BJ (cell line): ENCODE measurements at regions not wholly inside any gene's neighbourhood (a gene's known extent, or its start where the extent isn't known, plus 50 kb on each side); places are given as distances from the start of the nearest gene placed in this dataset.

Source experiments
- CTCF ChIA-PET: fragments of 350-600 bp; formaldehyde crosslinking; extraction: SDS; loops from one replicate; lab custom pipeline; 2021; ENCODE audit warnings: antibody characterized with exemption, inconsistent platforms; lab: Yijun Ruan, JAX
- POLR2A ChIA-PET: fragments of 300-600 bp; sonication (Branson Sonifier 250); formaldehyde crosslinking; extraction: SDS; loops from one replicate; lab custom pipeline; 2021; ENCODE audit warnings: antibody characterized with exemption; lab: Charles Lee
- DNase-seq: peaks from one replicate; pipeline ENCODE4 v3.0.0-alpha.2; 2011; ENCODE audit warnings: low read depth
- H3K27me3 ChIP-seq: 2 replicates; pipeline ENCODE4 v1.6.0; 2011; ENCODE audit warnings: low read length; ENCODE audit not compliant: control insufficient read depth, insufficient read depth
- H3K36me3 ChIP-seq: 2 replicates; pipeline ENCODE4 v1.5.1; 2011; ENCODE audit warnings: low read length; ENCODE audit not compliant: control insufficient read depth, insufficient read depth
- H3K4me3 ChIP-seq: 2 replicates; pipeline ENCODE4 v1.5.1; 2011; ENCODE audit warnings: low read depth, mild to moderate bottlenecking, control low read depth, low read length
- TF ChIP-seq, protein P1 (sequence below): IDR thresholded peaks from 2 replicates; pipeline ENCODE4 v1.5.1; 2011; ENCODE audit warnings: low read depth, mild to moderate bottlenecking, control low read depth, inconsistent platforms, low read length, moderate library complexity; ENCODE audit not compliant: insufficient read depth

DNA sequence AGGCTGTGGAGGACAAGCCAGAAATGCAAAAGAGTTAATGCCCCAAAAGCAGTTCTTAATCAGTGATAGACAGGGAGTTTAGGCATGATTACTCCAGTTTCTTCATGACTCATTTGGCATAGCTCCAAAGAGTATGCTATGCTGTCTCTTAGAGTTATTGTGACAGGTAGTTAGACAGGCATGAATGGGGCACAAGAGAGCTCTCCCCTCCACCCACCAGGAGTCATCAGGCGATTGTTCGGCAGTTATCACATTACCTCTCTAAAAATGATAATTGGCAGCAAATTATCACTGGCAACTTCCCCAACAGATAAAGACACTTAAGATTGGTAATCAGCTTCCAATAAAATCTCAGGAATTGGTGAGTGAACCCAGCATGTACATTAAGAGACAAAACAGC lies 320.1 kb downstream of the DAD1 start:
- ChIA-PET POLR2A (no interaction called here), CTCF (interaction anchor here (2.0 kb wide), 1 partner anchor 9 kb away, joined by 6 read pairs; no protein-coding TSS in a partner anchor)
- H3K4me3 ChIP-seq: no peak overlapping the region
- DNase-seq: no peak
- H3K36me3 ChIP-seq: no peaks in the 10 kb centered on the region
- TF ChIP-seq, protein P1, sequence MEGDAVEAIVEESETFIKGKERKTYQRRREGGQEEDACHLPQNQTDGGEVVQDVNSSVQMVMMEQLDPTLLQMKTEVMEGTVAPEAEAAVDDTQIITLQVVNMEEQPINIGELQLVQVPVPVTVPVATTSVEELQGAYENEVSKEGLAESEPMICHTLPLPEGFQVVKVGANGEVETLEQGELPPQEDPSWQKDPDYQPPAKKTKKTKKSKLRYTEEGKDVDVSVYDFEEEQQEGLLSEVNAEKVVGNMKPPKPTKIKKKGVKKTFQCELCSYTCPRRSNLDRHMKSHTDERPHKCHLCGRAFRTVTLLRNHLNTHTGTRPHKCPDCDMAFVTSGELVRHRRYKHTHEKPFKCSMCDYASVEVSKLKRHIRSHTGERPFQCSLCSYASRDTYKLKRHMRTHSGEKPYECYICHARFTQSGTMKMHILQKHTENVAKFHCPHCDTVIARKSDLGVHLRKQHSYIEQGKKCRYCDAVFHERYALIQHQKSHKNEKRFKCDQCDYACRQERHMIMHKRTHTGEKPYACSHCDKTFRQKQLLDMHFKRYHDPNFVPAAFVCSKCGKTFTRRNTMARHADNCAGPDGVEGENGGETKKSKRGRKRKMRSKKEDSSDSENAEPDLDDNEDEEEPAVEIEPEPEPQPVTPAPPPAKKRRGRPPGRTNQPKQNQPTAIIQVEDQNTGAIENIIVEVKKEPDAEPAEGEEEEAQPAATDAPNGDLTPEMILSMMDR: no peak
- peaks cover 2% of the 10 kb centered on the region; the same call in 1 of the 2 replicates for H3K27me3 ChIP-seq

DNA sequence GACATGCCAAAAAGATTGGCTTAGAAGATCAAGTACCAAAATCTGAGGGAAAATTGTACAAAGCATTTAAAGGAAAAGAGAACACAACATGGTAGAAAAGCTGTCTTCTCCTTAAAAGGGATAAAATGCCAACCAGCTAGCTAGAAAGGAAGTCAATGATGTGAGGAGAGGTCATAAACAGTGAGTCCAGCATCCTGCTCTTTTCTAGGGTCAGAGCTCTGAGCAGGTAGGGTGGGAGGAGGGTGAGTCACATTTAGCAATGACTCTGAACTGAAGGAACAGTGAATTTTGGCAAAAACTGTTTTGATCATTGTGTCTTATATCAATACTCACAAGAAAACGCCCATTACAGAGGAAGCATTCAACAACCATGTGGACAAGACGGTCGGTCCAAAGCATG lies 322.3 kb downstream of the DAD1 start:
- TF ChIP-seq, protein P1: no peak
- CTCF ChIA-PET: interaction anchor here (1.3 kb wide), 1 partner anchor 11 kb away, joined by 3 read pairs; no protein-coding TSS in a partner anchor
- POLR2A ChIA-PET: no interaction called here
- Histone ChIP-seq H3K36me3 (no peaks in the 10 kb centered on the region), H3K27me3 (no peaks in the 10 kb centered on the region; the same call in 1 of the 2 replicates), H3K4me3 (no peak overlapping the region)
- no peak for DNase-seq

DNA sequence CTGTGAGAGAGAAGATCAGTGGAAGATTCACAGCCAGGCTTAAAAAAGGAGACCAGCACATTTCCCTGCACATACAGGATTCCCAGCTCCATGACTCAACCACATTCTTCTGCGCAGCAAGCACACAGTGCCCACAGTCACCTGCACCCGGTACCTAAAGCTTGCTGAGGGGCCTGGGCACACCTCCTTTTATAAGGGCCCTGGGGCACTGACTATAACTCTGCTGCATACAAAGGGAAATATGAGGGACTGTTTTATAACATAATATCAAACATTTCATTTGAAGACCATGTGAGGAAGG lies 322.9 kb downstream of the DAD1 start:
- no peak for DNase-seq
- ChIA-PET POLR2A (no interaction called here), CTCF (interaction anchor here (1.3 to 2.6 kb wide), 2 partner anchors 12 kb away, joined by 3 to 9 read pairs; no protein-coding TSS in a partner anchor)
- no peaks in the 10 kb centered on the region for H3K36me3 ChIP-seq
- TF ChIP-seq, protein P1: no peak
- H3K4me3 ChIP-seq: no peak overlapping the region
- no peaks in the 10 kb centered on the region; the same call in 1 of the 2 replicates for H3K27me3 ChIP-seq

DNA sequence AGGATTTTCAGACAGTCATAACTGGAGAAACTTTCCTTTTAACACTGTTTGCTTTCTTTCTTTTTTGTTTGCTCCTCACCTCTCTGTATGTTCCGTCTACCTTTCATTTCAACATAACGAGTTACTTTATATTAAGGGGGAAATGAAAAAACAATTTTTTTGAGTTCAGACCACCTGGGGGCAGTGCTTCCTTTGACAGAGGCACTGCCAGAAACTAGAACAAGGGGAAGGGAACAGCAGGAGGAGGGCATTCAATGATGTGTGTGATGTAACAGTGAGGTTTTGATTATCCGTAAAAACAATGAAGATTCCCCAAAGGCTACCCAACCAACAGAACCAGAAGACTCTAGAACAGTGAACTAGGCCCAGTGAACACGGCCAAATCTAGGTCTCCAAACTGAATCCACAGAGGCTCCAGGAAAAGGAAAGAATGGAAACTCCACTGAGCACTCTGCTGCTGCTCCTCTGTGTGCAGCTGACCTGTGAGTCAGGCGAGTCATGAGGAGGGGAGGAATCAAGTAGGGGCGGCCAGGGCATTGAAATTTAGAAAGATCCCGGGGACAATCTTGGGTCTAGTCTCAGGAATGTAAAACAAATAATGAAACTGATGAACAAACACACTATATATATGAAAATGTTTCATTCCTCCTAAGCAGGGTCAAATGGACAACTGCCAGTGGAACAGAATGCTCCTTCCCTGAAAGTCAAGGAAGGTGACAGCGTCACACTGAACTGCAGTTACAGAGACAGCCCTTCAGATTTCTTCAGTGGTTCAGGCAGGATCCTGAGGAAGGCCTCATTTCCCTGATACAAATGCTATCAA lies 323.5 kb downstream of the DAD1 start:
- ChIA-PET CTCF (interaction anchor here (1.2 to 2.6 kb wide), 2 partner anchors 11 to 13 kb away, joined by 4 to 9 read pairs; no protein-coding TSS in a partner anchor), POLR2A (no interaction called here)
- DNase-seq: no peak
- TF ChIP-seq, protein P1: no peak
- Histone ChIP-seq H3K36me3 (no peaks in the 10 kb centered on the region), H3K4me3 (no peak overlapping the region), H3K27me3 (no peaks in the 10 kb centered on the region; the same call in 1 of the 2 replicates)

DNA sequence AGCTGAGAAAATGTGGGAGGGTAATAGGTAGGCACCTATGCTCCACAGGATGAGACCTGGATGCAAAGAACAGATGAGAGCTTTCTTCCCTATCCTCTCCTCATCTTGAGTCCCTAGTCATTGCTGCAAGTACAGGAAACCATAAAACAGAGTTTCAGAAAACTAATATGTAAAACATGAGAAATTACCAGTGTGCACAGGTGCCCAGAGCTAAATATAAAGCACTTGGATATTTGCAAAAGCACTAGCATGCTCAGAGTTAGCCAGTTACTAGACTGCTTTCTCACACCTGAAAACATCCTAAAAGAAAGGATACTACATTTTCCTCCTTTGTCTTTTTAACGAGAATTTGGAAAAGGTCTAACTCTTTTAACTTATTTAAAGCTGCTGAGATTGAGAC lies 324.3 kb downstream of the DAD1 start:
- Histone ChIP-seq H3K36me3 (no peaks in the 10 kb centered on the region), H3K27me3 (no peaks in the 10 kb centered on the region; the same call in 1 of the 2 replicates), H3K4me3 (no peak overlapping the region)
- TF ChIP-seq, protein P1: no peak
- POLR2A ChIA-PET: no interaction called here
- CTCF ChIA-PET: interaction anchor here (1.1 to 2.6 kb wide), 3 partner anchors 11 to 115 kb away, joined by 3 to 9 read pairs (median 4); no protein-coding TSS in a partner anchor
- no peak for DNase-seq
